Fibroblast of lung (primary cell): ENCODE measurements at regions not wholly inside any gene's neighbourhood (a gene's known extent, or its start where the extent isn't known, plus 50 kb on each side); places are given as distances from the start of the nearest gene placed in this dataset.

Experiments used
- DNase-seq, 2 donors: peaks; one replicate each; pipeline versions ENCODE4 v3.0.0 to v3.0.0-alpha.2; 2010; ENCODE audit warnings: low read depth in 2 of 2
- H2AFZ ChIP-seq: 2 replicates; pipeline ENCODE4 v1.5.1; 2012; ENCODE audit warnings: low read length, control low read depth, inconsistent platforms
- H3K27ac ChIP-seq: 2 replicates; pipeline ENCODE4 v1.5.1; 2011; ENCODE audit warnings: low read length, control low read depth; ENCODE audit not compliant: insufficient read depth
- H3K27me3 ChIP-seq: 2 replicates; pipeline ENCODE4 v1.5.1; 2011; ENCODE audit warnings: mild to moderate bottlenecking, low read length; ENCODE audit not compliant: control insufficient read depth, insufficient read depth
- H3K36me3 ChIP-seq: 2 replicates; pipeline ENCODE4 v1.5.1; 2011; ENCODE audit warnings: low read length; ENCODE audit not compliant: control insufficient read depth, insufficient read depth
- H3K4me1 ChIP-seq: 2 replicates; pipeline ENCODE4 v1.5.1; 2011; ENCODE audit warnings: low read length; ENCODE audit not compliant: control insufficient read depth, insufficient read depth; ENCODE audit errors: extremely low read depth
- H3K4me2 ChIP-seq: 2 replicates; pipeline ENCODE4 v1.5.1; 2011; ENCODE audit warnings: low read length, control low read depth; ENCODE audit not compliant: insufficient read depth; ENCODE audit errors: extremely low read depth
- H3K4me3 ChIP-seq, 4 experiments: fragments of 200-600 bp in 1 of 4; sonication (generic) in 1 of 4; replicated peaks in 1 of 4; 2 replicates each; pipeline ENCODE4 v1.5.1; 2011 to 2016; ENCODE audit warnings: low read length in 4 of 4, low read depth in 3 of 4, mild to moderate bottlenecking in 3 of 4, control low read depth in 2 of 4, inconsistent platforms in 1 of 4, mixed read lengths in 1 of 4; ENCODE audit not compliant: insufficient read depth in 1 of 4; ENCODE audit errors: control extremely low read depth in 1 of 4
- H3K79me2 ChIP-seq: 2 replicates; pipeline ENCODE4 v1.5.1; 2012; ENCODE audit warnings: mild to moderate bottlenecking, low read length, inconsistent platforms; ENCODE audit not compliant: control insufficient read depth, insufficient read depth
- H3K9ac ChIP-seq: 2 replicates; pipeline ENCODE4 v1.5.1; 2011; ENCODE audit warnings: mild to moderate bottlenecking, low read length, control low read depth; ENCODE audit not compliant: insufficient read depth
- H3K9me3 ChIP-seq: 2 replicates; pipeline ENCODE4 v1.5.1; 2012; ENCODE audit warnings: low read depth, low read length; ENCODE audit not compliant: control insufficient read depth, insufficient read depth
- H4K20me1 ChIP-seq: 2 replicates; pipeline ENCODE4 v1.5.1; 2011; ENCODE audit warnings: low read length; ENCODE audit not compliant: control insufficient read depth, insufficient read depth; ENCODE audit errors: extremely low read depth
- CTCF ChIP-seq, 2 donors: IDR thresholded peaks in 1 of 2; conservative IDR thresholded peaks in 1 of 2; 1 replicate in 1 of 2; 2 replicates in 1 of 2; pipeline ENCODE4 v1.5.1; 2011 to 2012; ENCODE audit warnings: low read length in 2 of 2, control low read depth in 1 of 2, inconsistent platforms in 1 of 2, low read depth in 1 of 2, mild to moderate bottlenecking in 1 of 2
- EZH2 ChIP-seq: IDR thresholded peaks from 2 replicates; pipeline ENCODE4 v1.5.1; 2012; ENCODE audit warnings: low read length, control low read depth, mild to moderate bottlenecking; ENCODE audit errors: missing control alignments

GRCh38 chr7:155217634-155218033 lies 80.0 kb upstream of the INSIG1 start:
- H3K4me3 ChIP-seq, result no peak overlapping the region
- DNase-seq, result no peak

GRCh38 chr7:155218276-155219153 lies 79.2 kb upstream of the INSIG1 start:
- DNase-seq, result no peak
- no peaks in the 10 kb centered on the region for H3K79me2 ChIP-seq
- no peaks in the 10 kb centered on the region for H3K27me3 ChIP-seq
- no peaks in the 10 kb centered on the region for H3K9me3 ChIP-seq
- no peak overlapping the region for H2AFZ ChIP-seq
- H3K27ac ChIP-seq, result no peak overlapping the region
- H4K20me1 ChIP-seq, result no peaks in the 10 kb centered on the region
- TF ChIP-seq EZH2 (no peak), CTCF (conservative IDR thresholded peaks at IDR 0.05 in 1 of 2, IDR thresholded peaks at IDR 0.05 in 1 of 2; ENCODE audit: low read depth in 1 of 2, low read length in 2 of 2) (no peak)
- H3K4me2 ChIP-seq, result no peak overlapping the region
- no peaks in the 10 kb centered on the region for H3K36me3 ChIP-seq
- no peak overlapping the region for H3K9ac ChIP-seq
- H3K4me1 ChIP-seq, result peaks cover 5% of the 10 kb centered on the region
- H3K4me3 ChIP-seq, result no peak overlapping the region

More at GRCh38 chr7:155217634-155218033, 80.0 kb upstream of the INSIG1 start:
- Histone ChIP-seq H3K79me2 (no peaks in the 10 kb centered on the region), H2AFZ (no peak overlapping the region), H3K27ac (no peak overlapping the region), H3K4me1 (peaks cover 5% of the 10 kb centered on the region), H3K27me3 (no peaks in the 10 kb centered on the region), H3K4me2 (no peak overlapping the region), H3K9me3 (no peaks in the 10 kb centered on the region), H3K9ac (no peak overlapping the region), H3K36me3 (no peaks in the 10 kb centered on the region), H4K20me1 (no peaks in the 10 kb centered on the region)
- no peak for TF ChIP-seq EZH2
- TF ChIP-seq CTCF (conservative IDR thresholded peaks at IDR 0.05 in 1 of 2, IDR thresholded peaks at IDR 0.05 in 1 of 2; ENCODE audit: low read depth in 1 of 2, low read length in 2 of 2), result no peak

GRCh38 chr7:155219154-155219531 lies 78.5 kb upstream of the INSIG1 start:
- H3K36me3 ChIP-seq, result no peaks in the 10 kb centered on the region
- H2AFZ ChIP-seq, result no peak overlapping the region
- peaks cover 5% of the 10 kb centered on the region for H3K4me1 ChIP-seq
- no peak overlapping the region for H3K27ac ChIP-seq
- no peaks in the 10 kb centered on the region for H4K20me1 ChIP-seq
- H3K4me3 ChIP-seq, result no peak overlapping the region
- TF ChIP-seq CTCF (conservative IDR thresholded peaks at IDR 0.05 in 1 of 2, IDR thresholded peaks at IDR 0.05 in 1 of 2; ENCODE audit: low read depth in 1 of 2, low read length in 2 of 2) (no peak), EZH2 (no peak)
- no peak overlapping the region for H3K9ac ChIP-seq
- no peak overlapping the region for H3K4me2 ChIP-seq
- DNase-seq, result no peak
- H3K27me3 ChIP-seq, result no peaks in the 10 kb centered on the region
- H3K9me3 ChIP-seq, result no peaks in the 10 kb centered on the region
- H3K79me2 ChIP-seq, result no peaks in the 10 kb centered on the region
